ENCODE measurements at regions not wholly inside any gene's neighbourhood (a gene's known extent, or its start where the extent isn't known, plus 50 kb on each side); places are given as distances from the start of the nearest gene placed in this dataset.

- FAIRE-seq (no peak), DNase-seq (no peak)
- Histone ChIP-seq H3K27me3 (ENCODE audit: control insufficient read depth, insufficient read depth, low read length) (no peaks in the 10 kb centered on the region), H3K9me3 (ENCODE audit: control insufficient read depth in 2 of 3, insufficient read depth in 1 of 3, low read length in 3 of 3) (no peaks in the 10 kb centered on the region), H3K27ac (ENCODE audit: low read depth in 2 of 2, low read length in 2 of 2) (no peak overlapping the region), H3K4me3 (ENCODE audit: low read length in 3 of 3) (no peak overlapping the region), H3K9ac (ENCODE audit: low read length in 3 of 3) (no peak overlapping the region), H3K4me1 (ENCODE audit: control insufficient read depth in 2 of 3, insufficient read depth in 2 of 3, low read depth in 1 of 3, low read length in 3 of 3) (no peaks in the 10 kb centered on the region), H3K36me3 (ENCODE audit: control insufficient read depth in 2 of 3, insufficient read depth in 3 of 3, low read length in 3 of 3) (no peaks in the 10 kb centered on the region)
- intact Hi-C loops (cut with DNase I): no loop called here
- no peak for TF ChIP-seq CTCF (IDR thresholded peaks at IDR 0.05; ENCODE audit: borderline replicate concordance, extremely low read depth, insufficient read depth)
These were observed 724.0 kb upstream of the LINC00305 start for GRCh38 chr18:64872710-64873458.

- Histone ChIP-seq H3K4me1 (ENCODE audit: control insufficient read depth in 2 of 3, insufficient read depth in 2 of 3, low read depth in 1 of 3, low read length in 3 of 3) (no peaks in the 10 kb centered on the region), H3K9ac (ENCODE audit: low read length in 3 of 3) (no peak overlapping the region), H3K36me3 (ENCODE audit: control insufficient read depth in 2 of 3, insufficient read depth in 3 of 3, low read length in 3 of 3) (no peaks in the 10 kb centered on the region), H3K27me3 (ENCODE audit: control insufficient read depth, insufficient read depth, low read length) (no peaks in the 10 kb centered on the region), H3K9me3 (ENCODE audit: control insufficient read depth in 2 of 3, insufficient read depth in 1 of 3, low read length in 3 of 3) (no peaks in the 10 kb centered on the region), H3K4me3 (ENCODE audit: low read length in 3 of 3) (no peak overlapping the region), H3K27ac (ENCODE audit: low read depth in 2 of 2, low read length in 2 of 2) (no peak overlapping the region)
- FAIRE-seq (no peak), DNase-seq (no peak)
- TF ChIP-seq CTCF (IDR thresholded peaks at IDR 0.05; ENCODE audit: borderline replicate concordance, extremely low read depth, insufficient read depth): no peak
- intact Hi-C loops (cut with DNase I): no loop called here
These were observed 705.2 kb upstream of the LINC00305 start for GRCh38 chr18:64854112-64854511.

- no peaks in the 10 kb centered on the region for H3K9me3 ChIP-seq (ENCODE audit: control insufficient read depth in 2 of 3, insufficient read depth in 1 of 3, low read length in 3 of 3)
- no peak overlapping the region for H3K9ac ChIP-seq (ENCODE audit: low read length in 3 of 3)
- intact Hi-C loops (cut with DNase I): no loop called here
- no peak overlapping the region for H3K4me3 ChIP-seq (ENCODE audit: low read length in 3 of 3)
- TF ChIP-seq CTCF (IDR thresholded peaks at IDR 0.05; ENCODE audit: borderline replicate concordance, extremely low read depth, insufficient read depth): no peak
- H3K27me3 ChIP-seq (ENCODE audit: control insufficient read depth, insufficient read depth, low read length): no peaks in the 10 kb centered on the region
- no peak for FAIRE-seq
- no peak overlapping the region for H3K27ac ChIP-seq (ENCODE audit: low read depth in 2 of 2, low read length in 2 of 2)
- no peak for DNase-seq
- no peaks in the 10 kb centered on the region for H3K36me3 ChIP-seq (ENCODE audit: control insufficient read depth in 2 of 3, insufficient read depth in 3 of 3, low read length in 3 of 3)
- H3K4me1 ChIP-seq (ENCODE audit: control insufficient read depth in 2 of 3, insufficient read depth in 2 of 3, low read depth in 1 of 3, low read length in 3 of 3): no peaks in the 10 kb centered on the region
These were observed 703.4 kb upstream of the LINC00305 start for GRCh38 chr18:64852281-64852680.

- no peak overlapping the region for H3K9ac ChIP-seq (ENCODE audit: low read length in 3 of 3)
- H3K4me1 ChIP-seq (ENCODE audit: control insufficient read depth in 2 of 3, insufficient read depth in 2 of 3, low read depth in 1 of 3, low read length in 3 of 3): no peaks in the 10 kb centered on the region
- H3K36me3 ChIP-seq (ENCODE audit: control insufficient read depth in 2 of 3, insufficient read depth in 3 of 3, low read length in 3 of 3): no peaks in the 10 kb centered on the region
- no peak overlapping the region for H3K27ac ChIP-seq (ENCODE audit: low read depth in 2 of 2, low read length in 2 of 2)
- no peaks in the 10 kb centered on the region for H3K9me3 ChIP-seq (ENCODE audit: control insufficient read depth in 2 of 3, insufficient read depth in 1 of 3, low read length in 3 of 3)
- H3K27me3 ChIP-seq (ENCODE audit: control insufficient read depth, insufficient read depth, low read length): no peaks in the 10 kb centered on the region
- DNase-seq (no peak), FAIRE-seq (no peak)
- no peak for TF ChIP-seq CTCF (IDR thresholded peaks at IDR 0.05; ENCODE audit: borderline replicate concordance, extremely low read depth, insufficient read depth)
- intact Hi-C loops (cut with DNase I): no loop called here
- H3K4me3 ChIP-seq (ENCODE audit: low read length in 3 of 3): no peak overlapping the region
These were observed 702.8 kb upstream of the LINC00305 start for GRCh38 chr18:64851726-64852125.

Measured in kidney (tissue), 13 donors.